Heart right ventricle (tissue), 16 donors: ENCODE measurements at regions not wholly inside any gene's neighbourhood (a gene's known extent, or its start where the extent isn't known, plus 50 kb on each side); places are given as distances from the start of the nearest gene placed in this dataset.

Experiments used
- ATAC-seq, 8 donors: fragments of 200-7000 bp; cut with Tn5 transposase; one replicate each; pipeline ENCODE4 v1.9.1; 2020; ENCODE audit warnings: mild to moderate bottlenecking in 8 of 8, moderate library complexity in 8 of 8, moderate number of reproducible peaks in 1 of 8
- DNase-seq, 2 donors: peaks; one replicate each; pipeline ENCODE4 v3.0.0-alpha.2; 2020
- H3K27ac ChIP-seq, 10 donors: fragments of 200-600 bp; sonication (generic) in 2 of 10; one replicate each; pipeline versions ENCODE4 v1.5.0 to v1.8.0; 2020 to 2022; ENCODE audit warnings: mild to moderate bottlenecking in 3 of 10
- H3K27me3 ChIP-seq, 7 donors: fragments of 200-600 bp; one replicate each; pipeline ENCODE4 v1.8.0; 2021 to 2022; ENCODE audit warnings: mild to moderate bottlenecking in 2 of 7
- H3K36me3 ChIP-seq, 9 donors: fragments of 200-600 bp; sonication (generic) in 1 of 9; one replicate each; pipeline versions ENCODE4 v1.5.0 to v1.8.0; 2020 to 2022; ENCODE audit warnings: mild to moderate bottlenecking in 2 of 9
- H3K4me1 ChIP-seq, 9 donors: fragments of 200-600 bp; sonication (generic) in 1 of 9; one replicate each; pipeline versions ENCODE4 v1.5.0 to v1.8.0; 2020 to 2022; ENCODE audit warnings: mild to moderate bottlenecking in 4 of 9
- H3K4me3 ChIP-seq, 10 donors: fragments of 200-600 bp; sonication (generic) in 2 of 10; one replicate each; pipeline versions ENCODE4 v1.5.0 to v1.8.0; 2020 to 2022; ENCODE audit warnings: mild to moderate bottlenecking in 7 of 10, moderate library complexity in 2 of 10
- H3K9me3 ChIP-seq, 11 donors: fragments of 200-600 bp in 10 of 11; sonication (generic) in 2 of 11; one replicate each; pipeline versions ENCODE4 v1.5.0 to v1.8.0; 2013 to 2022; ENCODE audit warnings: mild to moderate bottlenecking in 2 of 11, control low read depth in 1 of 11, moderate library complexity in 1 of 11
- CTCF ChIP-seq, 9 donors: fragments of 200-600 bp; sonication (generic) in 2 of 9; IDR thresholded peaks; one replicate each; pipeline versions ENCODE4 v1.5.0 to v1.8.0; 2021 to 2022; ENCODE audit warnings: antibody characterized with exemption in 9 of 9, mild to moderate bottlenecking in 5 of 9, moderate library complexity in 1 of 9
- WGBS, 2 donors: extraction: QIAGEN DNeasy Blood & Tissue Kit; methylation state at CpG; one replicate each; pipeline ENCODE4 v1.1.7; 2013; ENCODE audit warnings: inconsistent platforms in 1 of 2; 5-methylcytosine and 5-hydroxymethylcytosine counted together
- intact Hi-C, 10 donors: fragments of 100-400 bp; cut with DNase I; formaldehyde crosslinking; loops; one replicate each; pipeline versions ENCODE4 v1.11.1 to v1.14.2; 2022
- donor health status: Arrhythmogenic right ventricular cardiomyopathy.
- donor health status: ischemic (EF 13 %, LVEDD 7.1; RV severe dilation, severe dysfunction).
- donor health status: healthy with polysubstance abuse.
- donor health status: DM: no; HTN: yes; CAD: no.
- donor health status: DM: no; HTN: no; CAD: no.
- donor health status: ischemic (EF 25% LVEDD 6.9; RV normal size, moderate dysfunction).
- donor health status: ischemic (EF 25% LVEDD 5.7; RV mildly dilated, moderate dysfunction).
- donor health status: healthy.
- donor health status: DM: yes; HTN: yes; CAD: no.
- donor health status: Ischemic cardiomyopathy.
- donor health status: ischemic (EF 35%, LVEDD 5.7; RV mildly dilated, moderate dysfunction).
- donor health status: nonischemic (EF 11% LVEDD 7.7; RV severe dilation, severe dysfunction).
- donor health status: DM: yes; HTN: yes; CAD: no.
- donor health status: PGD.
- donor health status: ischemic (EF 29% LVEDD 5.4; RV normal size, mild dysfunction).
- donor health status: nonischemic (EF 23%, LVEDD 6.1; RV moderate dilation, normal function).

DNA sequence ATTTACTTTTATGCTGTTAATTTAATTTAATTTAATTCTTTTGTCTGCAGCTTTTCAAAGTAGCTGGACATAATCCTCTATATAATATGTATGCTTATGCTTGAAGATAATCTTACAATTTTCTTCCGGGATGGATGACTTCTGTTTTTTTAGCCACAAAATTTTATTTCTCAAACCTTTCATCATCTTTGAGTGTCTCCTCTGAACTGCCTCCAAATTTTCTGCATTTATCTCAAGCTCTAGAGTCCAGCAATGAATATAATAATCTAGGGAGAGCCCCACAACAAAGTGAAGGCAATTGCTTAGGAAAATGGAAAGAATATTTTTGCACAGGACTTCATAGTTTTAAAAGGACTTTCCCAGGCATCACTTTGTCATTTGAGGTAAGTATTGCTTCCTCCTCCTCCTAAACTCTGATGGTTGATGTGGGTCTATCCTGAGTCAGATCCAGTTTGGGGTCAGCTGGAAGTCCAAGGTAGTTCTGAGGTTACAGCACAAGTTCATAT is 53.7 kb upstream of the FAM3C start:
- no peak for ATAC-seq
- WGBS, 2 donors = 74 to 81% methylated on average over 1 of the region's 1 CpG
- Histone ChIP-seq H3K4me3 (no peak overlapping the region), H3K9me3 (no peaks in the 10 kb centered on the region), H3K36me3 (no peaks in the 10 kb centered on the region), H3K27me3 (peaks cover 0 to 6% (median 0%) of the 10 kb centered on the region in 7 donors), H3K4me1 (peaks cover 0 to 30% (median 15%) of the 10 kb centered on the region in 9 donors), H3K27ac (no peak overlapping the region)
- TF ChIP-seq CTCF (IDR thresholded peaks at IDR 0.05) = no peak
- intact Hi-C loops = loop anchor here in 2 of 10 donors (5.0 kb wide), 2 partner anchors 52 to 57 kb away; partner anchors contain the start of gene FAM3C (in 1 of the 2)
- DNase-seq = no peak

DNA sequence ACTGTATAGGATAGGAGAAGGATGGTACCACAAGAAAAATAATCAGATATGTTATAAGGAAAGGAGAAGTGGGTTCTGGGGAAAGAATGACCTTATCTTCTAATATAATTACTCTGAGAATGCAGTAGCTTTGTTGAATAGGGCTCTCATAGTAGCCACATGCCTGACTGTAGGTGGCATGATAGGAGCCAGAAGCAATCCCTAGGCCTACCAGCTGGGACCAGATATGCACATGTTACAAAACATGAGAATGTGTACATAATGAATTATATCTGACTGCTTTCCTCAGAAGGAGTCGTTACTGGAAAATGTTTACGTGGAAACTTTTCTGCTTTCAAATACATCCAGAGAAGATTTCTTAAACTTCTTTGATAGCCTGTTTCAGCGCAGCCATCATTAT is 53.2 kb upstream of the FAM3C start:
- peak overlapping the region in 1 of 10 donors; percentile 37 for H3K27ac ChIP-seq
- ATAC-seq (no peak), DNase-seq (no peak)
- no peak overlapping the region for H3K4me3 ChIP-seq
- TF ChIP-seq CTCF (IDR thresholded peaks at IDR 0.05) = no peak
- H3K4me1 ChIP-seq = peaks cover 0 to 30% (median 15%) of the 10 kb centered on the region in 9 donors
- intact Hi-C loops = loop anchor here in 2 of 10 donors (5.0 kb wide), 2 partner anchors 52 to 57 kb away; partner anchors contain the start of gene FAM3C (in 1 of the 2)
- H3K27me3 ChIP-seq = peaks cover 0 to 6% (median 0%) of the 10 kb centered on the region in 7 donors
- WGBS, 2 donors = 76 to 78% methylated on average over 3 of the region's 3 CpGs
- no peaks in the 10 kb centered on the region for H3K36me3 ChIP-seq
- H3K9me3 ChIP-seq = no peaks in the 10 kb centered on the region

- Histone ChIP-seq H3K27ac (peak overlapping the region in 7 of 10 donors; percentile 29 to 83 (median 65)), H3K27me3 (peaks cover 0 to 6% (median 0%) of the 10 kb centered on the region in 7 donors), H3K36me3 (no peaks in the 10 kb centered on the region), H3K4me3 (no peak overlapping the region), H3K9me3 (no peaks in the 10 kb centered on the region), H3K4me1 (peaks cover 0 to 30% (median 15%) of the 10 kb centered on the region in 9 donors)
- no peak for DNase-seq
- no peak for TF ChIP-seq CTCF (IDR thresholded peaks at IDR 0.05)
- intact Hi-C loops = loop anchor here in 2 of 10 donors (5.0 kb wide), 2 partner anchors 51 to 56 kb away; partner anchors contain the start of gene FAM3C (in 1 of the 2)
- ATAC-seq = no peak
- 81 to 85% methylated on average over 11 of the region's 11 CpGs for WGBS, 2 donors
These were observed 52.3 kb upstream of the FAM3C start for GRCh38 chr7:121448429-121448828.

GRCh38 chr7:121447911-121448300 is 51.8 kb upstream of the FAM3C start:
- Histone ChIP-seq H3K27ac (peak overlapping the region; percentile 22 to 83 (median 62)), H3K36me3 (no peaks in the 10 kb centered on the region), H3K27me3 (peaks cover 0 to 6% (median 0%) of the 10 kb centered on the region in 7 donors), H3K4me3 (peak overlapping the region in 2 of 10 donors; percentile 5 to 14), H3K9me3 (no peaks in the 10 kb centered on the region), H3K4me1 (peaks cover 0 to 30% (median 15%) of the 10 kb centered on the region in 9 donors)
- DNase-seq (no peak), ATAC-seq (peak in 7 of 8 donors; percentile 42 to 87 (median 73))
- intact Hi-C loops = loop anchor here in 2 of 10 donors (5.0 kb wide), 2 partner anchors 51 to 56 kb away; partner anchors contain the start of gene FAM3C (in 1 of the 2)
- no peak for TF ChIP-seq CTCF (IDR thresholded peaks at IDR 0.05)
- WGBS, 2 donors = 36 to 47% methylated on average over 4 of the region's 4 CpGs
